Mucosa of descending colon (tissue), 3 donors: ENCODE measurements at regions not wholly inside any gene's neighbourhood (a gene's known extent, or its start where the extent isn't known, plus 50 kb on each side); places are given as distances from the start of the nearest gene placed in this dataset.

ENCODE experiments used
- ATAC-seq: fragments of 200-7000 bp; cut with Tn5 transposase; one replicate; pipeline ENCODE4 v1.9.1; 2020; ENCODE audit warnings: mild to moderate bottlenecking, moderate library complexity
- DNase-seq, 3 donors: peaks; one replicate each; pipeline ENCODE4 v3.0.0-alpha.2; 2020
- H3K36me3 ChIP-seq: fragments of 200-600 bp; one replicate; pipeline ENCODE4 v1.8.0; 2021; ENCODE audit warnings: low read depth, mild to moderate bottlenecking
- H3K4me1 ChIP-seq: fragments of 200-600 bp; one replicate; pipeline ENCODE4 v1.8.0; 2021; ENCODE audit warnings: low read depth, mild to moderate bottlenecking
- H3K4me3 ChIP-seq: fragments of 200-600 bp; one replicate; pipeline ENCODE4 v1.8.0; 2021; ENCODE audit warnings: mild to moderate bottlenecking
- H3K9me3 ChIP-seq: fragments of 200-600 bp; one replicate; pipeline ENCODE4 v1.8.0; 2021; ENCODE audit warnings: mild to moderate bottlenecking
- CTCF ChIP-seq: fragments of 200-600 bp; IDR thresholded peaks from one replicate; pipeline ENCODE4 v1.8.0; 2022; ENCODE audit warnings: antibody characterized with exemption, mild to moderate bottlenecking
- intact Hi-C, 2 donors: fragments of 100-400 bp; cut with DNase I in 1 of 2; cut with micrococcal nuclease in 1 of 2; formaldehyde crosslinking; loops; one replicate each; pipeline versions ENCODE4 v1.11.0 to v1.11.1; 2022; cut with DNase I, micrococcal nuclease
- donor health status: DM: no; HTN: no; CAD: no; lungs with moderate emphysema.
- donor health status: DM: no; HTN: no; CAD: no.
- donor health status: DM: no; HTN: yes; CAD: no.

GRCh38 chr4:138964716-138965426 is 50.7 kb upstream of the NOCT start:
- Histone ChIP-seq H3K4me3 (no peak overlapping the region), H3K4me1 (no peaks in the 10 kb centered on the region), H3K9me3 (no peaks in the 10 kb centered on the region), H3K36me3 (no peaks in the 10 kb centered on the region)
- DNase-seq: no peak
- TF ChIP-seq CTCF: no peak
- no peak for ATAC-seq
- intact Hi-C loops: no loop called here

- Histone ChIP-seq H3K36me3 (no peaks in the 10 kb centered on the region), H3K4me3 (no peak overlapping the region), H3K9me3 (no peaks in the 10 kb centered on the region), H3K4me1 (no peaks in the 10 kb centered on the region)
- TF ChIP-seq CTCF: no peak
- ATAC-seq (no peak), DNase-seq (no peak)
- intact Hi-C loops: no loop called here
These were observed 52.2 kb upstream of the NOCT start for GRCh38 chr4:138963412-138963811.

- no peaks in the 10 kb centered on the region for H3K9me3 ChIP-seq
- H3K4me3 ChIP-seq: no peak overlapping the region
- H3K4me1 ChIP-seq: no peaks in the 10 kb centered on the region
- DNase-seq: no peak
- intact Hi-C loops: no loop called here
- H3K36me3 ChIP-seq: no peaks in the 10 kb centered on the region
- no peak for TF ChIP-seq CTCF
- peak; percentile 37 for ATAC-seq
These were observed 53.9 kb upstream of the NOCT start for GRCh38 chr4:138961664-138962063.

GRCh38 chr4:138961129-138961528 is 54.5 kb upstream of the NOCT start:
- intact Hi-C loops: no loop called here
- Histone ChIP-seq H3K9me3 (no peaks in the 10 kb centered on the region), H3K4me1 (no peaks in the 10 kb centered on the region), H3K4me3 (no peak overlapping the region), H3K36me3 (no peaks in the 10 kb centered on the region)
- TF ChIP-seq CTCF: no peak
- ATAC-seq (no peak), DNase-seq (no peak)

GRCh38 chr4:138960175-138960710 is 55.3 kb upstream of the NOCT start:
- H3K36me3 ChIP-seq: no peaks in the 10 kb centered on the region
- no peaks in the 10 kb centered on the region for H3K9me3 ChIP-seq
- TF ChIP-seq CTCF: no peak
- ATAC-seq: no peak
- intact Hi-C loops: no loop called here
- H3K4me3 ChIP-seq: no peak overlapping the region
- no peaks in the 10 kb centered on the region for H3K4me1 ChIP-seq
- DNase-seq: no peak
